Embryonic facial prominence (tissue), 1 donor: ENCODE measurements at regions not wholly inside any gene's neighbourhood (a gene's known extent, or its start where the extent isn't known, plus 50 kb on each side); places are given as distances from the start of the nearest gene placed in this dataset.
A peak's percentile ranks its signal among the peaks of the same experiment; 100 is the strongest.

ENCODE experiments used
- DNase-seq: peaks from one replicate; pipeline ENCODE4 v3.0.0-alpha.2; 2016; ENCODE audit errors: extremely low spot score

GRCh38 chr3:73804204-73804603, 179.5 kb upstream of the PDZRN3 start:
- no peak for DNase-seq

DNA sequence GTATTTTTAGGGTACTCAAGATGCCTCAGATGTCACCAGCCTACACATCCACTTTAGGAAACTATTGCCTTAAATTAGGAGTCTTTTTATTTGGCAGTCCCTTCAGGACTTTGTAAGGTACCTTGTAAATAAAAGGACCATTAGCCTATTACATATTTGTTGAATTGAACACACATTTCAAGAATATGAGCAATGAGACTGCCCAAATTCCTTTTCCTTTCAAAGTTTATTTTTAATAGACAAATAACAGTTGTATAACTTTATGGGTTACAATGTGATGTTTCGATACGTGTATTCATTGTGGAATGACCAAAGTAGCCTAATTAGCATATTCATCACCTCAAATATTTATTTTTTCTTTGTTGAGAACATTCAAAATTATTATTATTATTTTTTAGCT, 176.7 kb upstream of the PDZRN3 start:
- DNase-seq, result no peak

- no peak for DNase-seq
These were observed 172.6 kb upstream of the PDZRN3 start for GRCh38 chr3:73797311-73797710.

GRCh38 chr3:73796382-73796781, 171.6 kb upstream of the PDZRN3 start:
- no peak for DNase-seq

- DNase-seq, result no peak
These were observed 166.6 kb upstream of the PDZRN3 start for GRCh38 chr3:73791356-73791755.

- DNase-seq, result no peak
These were observed 165.2 kb upstream of the PDZRN3 start for GRCh38 chr3:73789825-73790444.

DNA sequence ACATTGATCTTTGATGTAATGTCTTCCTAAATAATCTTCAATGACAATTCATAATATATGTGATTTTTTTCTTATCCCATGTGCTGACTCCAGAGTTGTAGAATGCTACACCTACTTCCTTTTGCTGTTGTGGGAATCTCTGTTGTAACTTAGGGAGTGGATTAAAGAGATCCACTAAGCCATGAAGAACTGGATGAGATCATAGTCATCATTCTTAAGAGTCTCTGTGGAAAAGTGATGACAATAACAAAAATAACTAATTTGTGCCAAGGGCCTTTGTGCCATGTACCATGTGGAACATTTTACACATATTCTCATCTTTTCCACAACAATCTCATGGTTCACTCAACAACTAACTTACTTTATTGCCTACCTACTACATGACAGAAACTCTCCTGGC, 162.9 kb upstream of the PDZRN3 start:
- no peak for DNase-seq

GRCh38 chr3:73786998-73787397, 162.3 kb upstream of the PDZRN3 start:
- DNase-seq, result no peak

- DNase-seq, result no peak
These were observed 161.6 kb upstream of the PDZRN3 start for GRCh38 chr3:73786321-73786807.

GRCh38 chr3:73784686-73785392, 160.1 kb upstream of the PDZRN3 start:
- DNase-seq, result no peak

- no peak for DNase-seq
These were observed 159.1 kb upstream of the PDZRN3 start for GRCh38 chr3:73783811-73784210.

- no peak for DNase-seq
These were observed 156.8 kb upstream of the PDZRN3 start for GRCh38 chr3:73781541-73781940.

DNA sequence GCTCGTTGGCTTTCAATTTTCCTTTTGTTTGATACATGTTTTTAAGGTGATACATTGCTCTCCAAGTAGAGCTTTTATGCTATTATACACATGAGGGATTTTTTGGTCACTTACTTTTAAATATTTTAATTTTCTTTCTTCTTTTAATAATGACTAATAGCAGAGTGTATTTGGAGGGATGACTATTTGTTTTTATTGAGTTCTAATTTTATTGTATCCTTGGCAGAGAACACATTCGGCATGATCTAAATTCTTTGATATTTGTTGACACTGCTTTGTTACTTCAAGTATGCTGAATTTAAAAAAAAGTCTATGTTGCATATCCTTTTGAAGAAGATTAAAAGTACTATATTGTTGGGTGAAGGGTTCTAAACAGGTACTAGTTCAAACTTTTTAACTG, 149.9 kb upstream of the PDZRN3 start:
- no peak for DNase-seq

- no peak for DNase-seq
These were observed 148.5 kb upstream of the PDZRN3 start for GRCh38 chr3:73773233-73773632.

DNA sequence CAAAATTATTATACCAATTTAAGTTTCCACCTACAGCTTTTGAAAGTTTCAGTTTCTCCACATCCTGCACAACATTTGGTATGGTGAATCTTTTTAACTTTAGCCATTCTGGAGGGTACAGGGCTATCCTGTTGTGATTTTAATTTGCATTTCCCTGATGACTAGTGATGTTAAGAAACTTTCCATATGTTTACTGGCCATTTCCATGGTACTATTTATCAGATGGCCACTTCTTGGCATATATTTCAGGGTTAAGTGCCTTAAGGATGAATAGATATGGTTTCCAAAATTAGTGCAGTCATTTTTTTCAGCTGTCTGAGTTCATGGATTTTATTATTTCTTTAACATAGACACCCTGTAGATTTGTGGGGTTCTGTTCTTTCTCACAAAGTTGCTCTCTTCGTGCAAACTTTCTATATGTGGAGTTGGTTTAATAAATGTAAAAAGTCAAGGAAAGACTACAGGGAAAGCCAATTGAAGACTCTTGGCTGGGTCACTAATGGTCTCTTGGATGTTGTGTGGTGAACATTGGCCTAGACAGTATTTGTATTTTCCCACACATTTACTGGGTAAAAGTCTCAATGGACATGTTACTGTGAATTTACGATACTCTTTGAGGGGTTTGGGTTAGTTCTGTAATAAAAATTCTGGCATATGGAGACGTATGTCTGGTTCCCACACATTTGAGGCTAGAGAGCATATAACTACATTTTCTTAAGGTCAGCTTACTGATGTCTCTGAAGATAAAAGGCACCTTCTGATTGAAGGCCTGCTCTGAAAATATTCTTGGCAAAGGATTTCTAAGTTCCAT, 147.5 kb upstream of the PDZRN3 start:
- no peak for DNase-seq

DNA sequence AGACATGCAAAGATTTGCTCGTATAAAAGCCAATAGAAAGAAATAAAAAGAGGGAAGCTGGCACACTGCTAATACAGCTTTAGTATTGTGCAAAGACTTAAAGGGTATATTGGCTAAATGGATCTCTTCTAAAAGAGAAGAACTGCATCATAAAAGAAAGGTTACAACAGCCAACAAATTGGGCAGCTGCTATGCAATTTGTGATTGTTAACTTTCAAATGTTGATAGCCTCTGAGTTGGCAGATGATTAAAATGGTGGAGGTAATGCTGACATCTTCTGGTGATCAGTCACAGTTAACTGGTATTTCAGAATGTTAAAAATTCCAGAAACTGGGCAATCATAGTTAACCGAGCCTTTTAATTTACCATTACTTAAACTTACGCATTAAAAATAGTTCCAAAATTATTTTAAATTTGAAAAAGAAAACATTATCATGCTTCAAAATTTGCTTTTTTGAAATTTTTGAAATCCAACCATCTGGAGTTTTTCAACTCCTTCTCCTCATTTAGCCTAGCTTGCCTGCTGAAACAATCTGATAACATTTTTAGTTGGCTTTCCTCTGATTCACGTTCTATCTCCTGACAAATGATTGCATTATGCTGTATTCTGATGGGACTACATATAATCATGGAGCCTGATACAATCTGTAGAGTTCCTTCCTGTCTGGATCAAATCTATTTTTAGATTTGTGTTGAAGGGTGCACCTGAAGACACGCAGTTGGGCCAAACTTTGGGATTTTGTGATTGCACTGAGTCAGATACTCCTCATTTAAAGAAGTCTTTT, 144.0 kb upstream of the PDZRN3 start:
- no peak for DNase-seq

GRCh38 chr3:73766599-73767381, 142.0 kb upstream of the PDZRN3 start:
- DNase-seq, result peak; percentile 70

DNA sequence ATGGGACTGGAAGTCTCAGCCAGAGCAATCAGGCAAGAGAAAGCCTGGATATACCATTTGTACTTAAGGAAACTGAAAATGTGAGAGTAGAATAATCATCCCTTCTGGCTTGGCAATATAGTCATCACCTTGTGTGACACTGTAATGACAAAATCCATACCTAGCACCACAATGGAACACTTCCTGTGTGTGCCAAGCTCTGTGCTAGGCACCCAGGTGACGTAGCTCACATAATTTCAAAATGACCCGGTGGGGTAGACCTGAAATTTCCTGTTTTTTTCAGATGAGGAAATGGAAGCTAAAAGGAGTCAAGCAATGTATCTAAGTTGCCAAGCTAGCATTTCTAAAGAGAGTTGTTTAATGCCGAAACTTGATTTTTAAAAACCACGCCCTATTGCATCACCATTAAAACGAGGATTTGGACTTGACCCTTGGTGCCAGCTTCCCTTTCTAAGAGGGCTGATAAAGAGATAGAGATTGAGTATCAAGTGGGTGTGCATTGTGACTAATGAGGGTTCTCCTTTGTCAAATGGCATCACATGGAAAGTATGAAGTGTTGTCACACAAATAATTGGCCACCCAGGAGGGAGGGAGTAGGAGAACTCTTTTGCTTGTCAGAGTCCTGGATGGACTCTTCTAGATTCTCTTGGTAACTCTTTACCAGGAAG, 141.3 kb upstream of the PDZRN3 start:
- DNase-seq, result no peak

GRCh38 chr3:73762855-73763254, 138.1 kb upstream of the PDZRN3 start:
- DNase-seq, result no peak

DNA sequence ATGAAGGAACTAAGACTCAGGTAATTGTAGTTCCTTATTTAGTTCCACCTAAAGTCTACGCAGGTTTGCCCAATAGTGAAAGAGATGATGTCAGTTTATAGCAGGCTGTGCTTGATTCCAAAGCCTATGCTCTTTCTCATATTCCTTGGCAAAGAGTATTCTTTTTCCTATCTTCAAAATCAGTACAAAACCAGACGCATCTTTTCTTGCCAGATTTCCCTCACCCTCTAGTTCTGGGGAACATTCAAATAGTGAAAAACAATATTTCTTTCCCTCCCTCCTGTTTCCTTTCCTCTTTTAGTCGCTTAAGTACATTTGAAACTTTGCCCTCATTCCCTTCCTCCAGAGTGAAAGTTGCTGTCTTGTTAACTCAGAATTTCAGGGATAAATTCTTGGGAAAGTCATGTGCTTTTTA, 134.6 kb upstream of the PDZRN3 start:
- peak; percentile 90 for DNase-seq

GRCh38 chr3:73757536-73757935, 132.8 kb upstream of the PDZRN3 start:
- DNase-seq, result no peak
